Central memory CD4-positive, alpha-beta T cell (primary cell): ENCODE measurements at regions not wholly inside any gene's neighbourhood (a gene's known extent, or its start where the extent isn't known, plus 50 kb on each side); places are given as distances from the start of the nearest gene placed in this dataset.

Experiments used
- DNase-seq: peaks from one replicate; pipeline ENCODE4 v3.0.0; 2022

- DNase-seq, result no peak
Observed at GRCh38 chr22:27378311-27378800, 423.2 kb downstream of the MN1 start.

GRCh38 chr22:27378995-27379394 is 422.6 kb downstream of the MN1 start:
- no peak for DNase-seq

GRCh38 chr22:27380855-27381254 is 420.7 kb downstream of the MN1 start:
- DNase-seq, result no peak

- no peak for DNase-seq
Observed at GRCh38 chr22:27381552-27381951, 420.0 kb downstream of the MN1 start.

- DNase-seq, result no peak
Observed at GRCh38 chr22:27381960-27382742, 419.4 kb downstream of the MN1 start.

GRCh38 chr22:27382947-27383346 is 418.6 kb downstream of the MN1 start:
- DNase-seq, result no peak

GRCh38 chr22:27383896-27384295 is 417.7 kb downstream of the MN1 start:
- DNase-seq, result no peak

GRCh38 chr22:27385261-27385998 is 416.1 kb downstream of the MN1 start:
- no peak for DNase-seq

GRCh38 chr22:27386186-27386585 is 415.4 kb downstream of the MN1 start:
- DNase-seq, result no peak

- DNase-seq, result no peak
Observed at GRCh38 chr22:27387561-27387960, 414.0 kb downstream of the MN1 start.

- DNase-seq, result no peak
Observed at GRCh38 chr22:27388090-27388600, 413.4 kb downstream of the MN1 start.

GRCh38 chr22:27389727-27390075 is 411.9 kb downstream of the MN1 start:
- DNase-seq, result no peak

- no peak for DNase-seq
Observed at GRCh38 chr22:27391092-27391770, 410.3 kb downstream of the MN1 start.

- DNase-seq, result no peak
Observed at GRCh38 chr22:27393371-27393770, 408.2 kb downstream of the MN1 start.

GRCh38 chr22:27394806-27395404 is 406.7 kb downstream of the MN1 start:
- no peak for DNase-seq

- DNase-seq, result no peak
Observed at GRCh38 chr22:27397036-27397953, 404.3 kb downstream of the MN1 start.

GRCh38 chr22:27397954-27398342 is 403.6 kb downstream of the MN1 start:
- DNase-seq, result no peak

GRCh38 chr22:27399161-27399560 is 402.4 kb downstream of the MN1 start:
- DNase-seq, result no peak

GRCh38 chr22:27400811-27401210 is 400.7 kb downstream of the MN1 start:
- no peak for DNase-seq

GRCh38 chr22:27401321-27401720 is 400.2 kb downstream of the MN1 start:
- DNase-seq, result no peak

GRCh38 chr22:27404441-27404840 is 397.1 kb downstream of the MN1 start:
- DNase-seq, result no peak
